ENCODE measurements at regions not wholly inside any gene's neighbourhood (a gene's known extent, or its start where the extent isn't known, plus 50 kb on each side); places are given as distances from the start of the nearest gene placed in this dataset.

DNA sequence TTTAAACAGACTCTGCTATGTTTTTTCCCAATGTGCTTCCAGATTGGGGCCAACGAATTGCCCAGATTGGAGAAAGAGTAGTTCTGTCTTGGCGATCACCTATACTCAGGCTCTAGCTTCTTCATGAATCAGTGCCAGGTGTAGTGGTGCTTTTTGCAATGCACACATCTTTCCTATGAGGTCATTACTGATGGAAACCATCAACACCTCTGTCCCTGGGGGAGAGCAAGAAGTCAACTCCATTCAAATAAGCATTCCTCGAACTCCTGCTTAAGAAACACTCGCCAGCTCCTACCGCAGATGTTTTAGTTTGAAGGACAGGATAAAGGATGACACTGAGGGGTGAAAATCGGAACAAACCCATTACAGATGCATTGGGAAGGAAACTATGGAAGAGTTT lies 156.5 kb upstream of the DKK2 start:
- H3K9me3 ChIP-seq (ENCODE audit: control insufficient read depth, insufficient read depth, low read depth, low read length), result no peaks in the 10 kb centered on the region
- DNase-seq (ENCODE audit: low read depth in 2 of 2), result no peak
- TF ChIP-seq EZH2 (IDR thresholded peaks at IDR 0.05; ENCODE audit: low read length, missing control alignments), result no peak
- TF ChIP-seq, protein P1, sequence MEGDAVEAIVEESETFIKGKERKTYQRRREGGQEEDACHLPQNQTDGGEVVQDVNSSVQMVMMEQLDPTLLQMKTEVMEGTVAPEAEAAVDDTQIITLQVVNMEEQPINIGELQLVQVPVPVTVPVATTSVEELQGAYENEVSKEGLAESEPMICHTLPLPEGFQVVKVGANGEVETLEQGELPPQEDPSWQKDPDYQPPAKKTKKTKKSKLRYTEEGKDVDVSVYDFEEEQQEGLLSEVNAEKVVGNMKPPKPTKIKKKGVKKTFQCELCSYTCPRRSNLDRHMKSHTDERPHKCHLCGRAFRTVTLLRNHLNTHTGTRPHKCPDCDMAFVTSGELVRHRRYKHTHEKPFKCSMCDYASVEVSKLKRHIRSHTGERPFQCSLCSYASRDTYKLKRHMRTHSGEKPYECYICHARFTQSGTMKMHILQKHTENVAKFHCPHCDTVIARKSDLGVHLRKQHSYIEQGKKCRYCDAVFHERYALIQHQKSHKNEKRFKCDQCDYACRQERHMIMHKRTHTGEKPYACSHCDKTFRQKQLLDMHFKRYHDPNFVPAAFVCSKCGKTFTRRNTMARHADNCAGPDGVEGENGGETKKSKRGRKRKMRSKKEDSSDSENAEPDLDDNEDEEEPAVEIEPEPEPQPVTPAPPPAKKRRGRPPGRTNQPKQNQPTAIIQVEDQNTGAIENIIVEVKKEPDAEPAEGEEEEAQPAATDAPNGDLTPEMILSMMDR (conservative IDR thresholded peaks at IDR 0.05 in 1 of 2, IDR thresholded peaks at IDR 0.05 in 1 of 2; ENCODE audit: low read depth in 1 of 2, low read length in 2 of 2), result no peak

DNA sequence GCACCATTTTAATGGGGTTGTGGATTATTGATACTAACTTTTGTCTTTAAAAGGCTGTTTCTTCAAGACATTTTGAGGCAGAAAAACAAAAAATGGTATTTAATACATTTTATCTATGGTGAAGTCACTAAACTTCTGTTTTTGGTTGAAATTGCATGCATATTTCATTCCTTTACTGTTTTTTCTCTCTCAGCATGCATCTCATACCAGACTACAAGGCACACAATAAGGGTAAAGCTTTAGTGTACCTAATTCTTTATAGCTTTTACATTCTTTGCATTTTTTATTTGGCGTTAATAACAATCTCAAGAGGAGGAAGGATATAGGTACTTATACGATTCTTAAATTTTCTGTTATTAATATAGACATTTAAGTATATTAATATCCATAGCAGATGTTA lies 151.0 kb upstream of the DKK2 start:
- DNase-seq (ENCODE audit: low read depth in 2 of 2), result no peak
- no peak overlapping the region for H3K4me3 ChIP-seq (replicated peaks in 1 of 4; ENCODE audit: control extremely low read depth in 1 of 4, insufficient read depth in 1 of 4, low read depth in 3 of 4, low read length in 4 of 4)
- H3K4me1 ChIP-seq (ENCODE audit: control insufficient read depth, extremely low read depth, insufficient read depth, low read length), result no peaks in the 10 kb centered on the region
- no peak overlapping the region for H3K9ac ChIP-seq (ENCODE audit: insufficient read depth, low read length)
- H2AFZ ChIP-seq (ENCODE audit: low read length), result no peak overlapping the region
- no peak overlapping the region for H3K4me2 ChIP-seq (ENCODE audit: extremely low read depth, insufficient read depth, low read length)
- no peaks in the 10 kb centered on the region for H3K36me3 ChIP-seq (ENCODE audit: control insufficient read depth, insufficient read depth, low read length)
- no peaks in the 10 kb centered on the region for H4K20me1 ChIP-seq (ENCODE audit: control insufficient read depth, extremely low read depth, insufficient read depth, low read length)
- TF ChIP-seq, protein P1 (conservative IDR thresholded peaks at IDR 0.05 in 1 of 2, IDR thresholded peaks at IDR 0.05 in 1 of 2; ENCODE audit: low read depth in 1 of 2, low read length in 2 of 2), result no peak
- TF ChIP-seq EZH2 (IDR thresholded peaks at IDR 0.05; ENCODE audit: low read length, missing control alignments), result no peak
- H3K9me3 ChIP-seq (ENCODE audit: control insufficient read depth, insufficient read depth, low read depth, low read length), result no peaks in the 10 kb centered on the region
- H3K79me2 ChIP-seq (ENCODE audit: control insufficient read depth, insufficient read depth, low read length), result no peaks in the 10 kb centered on the region
- H3K27me3 ChIP-seq (ENCODE audit: control insufficient read depth, insufficient read depth, low read length), result no peaks in the 10 kb centered on the region
- H3K27ac ChIP-seq (ENCODE audit: insufficient read depth, low read length), result no peak overlapping the region

More for the DNA sequence above, 156.5 kb upstream of the DKK2 start:
- Histone ChIP-seq H3K79me2 (ENCODE audit: control insufficient read depth, insufficient read depth, low read length) (no peaks in the 10 kb centered on the region), H4K20me1 (ENCODE audit: control insufficient read depth, extremely low read depth, insufficient read depth, low read length) (no peaks in the 10 kb centered on the region), H3K4me3 (replicated peaks in 1 of 4; ENCODE audit: control extremely low read depth in 1 of 4, insufficient read depth in 1 of 4, low read depth in 3 of 4, low read length in 4 of 4) (no peak overlapping the region), H3K27ac (ENCODE audit: insufficient read depth, low read length) (no peak overlapping the region), H3K36me3 (ENCODE audit: control insufficient read depth, insufficient read depth, low read length) (no peaks in the 10 kb centered on the region), H3K4me2 (ENCODE audit: extremely low read depth, insufficient read depth, low read length) (no peak overlapping the region), H3K27me3 (ENCODE audit: control insufficient read depth, insufficient read depth, low read length) (no peaks in the 10 kb centered on the region), H3K9ac (ENCODE audit: insufficient read depth, low read length) (no peak overlapping the region), H2AFZ (ENCODE audit: low read length) (no peak overlapping the region), H3K4me1 (ENCODE audit: control insufficient read depth, extremely low read depth, insufficient read depth, low read length) (no peaks in the 10 kb centered on the region)

DNA sequence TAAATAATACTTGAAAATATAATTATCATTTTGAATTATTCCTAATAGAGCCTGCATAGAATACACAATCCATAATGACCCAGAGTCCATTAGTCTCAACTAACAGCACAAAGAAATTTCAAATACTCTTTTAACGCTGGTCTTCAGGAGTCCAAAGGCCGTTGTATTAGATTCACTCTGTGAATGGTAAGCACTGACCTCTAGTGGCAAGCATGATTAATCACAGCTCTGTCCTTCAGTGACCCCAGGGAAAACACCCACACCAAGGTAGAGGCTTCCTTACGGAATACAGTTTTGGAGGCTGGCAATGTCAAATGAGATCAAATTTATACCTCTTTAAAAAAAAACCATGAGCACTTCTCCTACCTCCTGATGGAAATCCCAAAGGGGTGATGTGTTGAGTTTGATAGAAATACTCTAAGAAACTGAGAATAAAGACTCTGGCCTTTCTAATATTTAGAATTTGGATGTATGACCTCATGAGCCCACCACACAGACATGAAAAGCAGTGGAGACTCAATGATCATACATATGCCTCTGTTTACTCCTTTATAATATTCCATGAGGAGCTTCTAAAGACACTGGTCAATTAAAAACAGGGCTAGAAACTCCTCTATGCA lies 147.2 kb upstream of the DKK2 start:
- no peak overlapping the region for H2AFZ ChIP-seq (ENCODE audit: low read length)
- H3K79me2 ChIP-seq (ENCODE audit: control insufficient read depth, insufficient read depth, low read length), result no peaks in the 10 kb centered on the region
- no peaks in the 10 kb centered on the region for H3K9me3 ChIP-seq (ENCODE audit: control insufficient read depth, insufficient read depth, low read depth, low read length)
- H3K4me2 ChIP-seq (ENCODE audit: extremely low read depth, insufficient read depth, low read length), result no peak overlapping the region
- no peak overlapping the region for H3K27ac ChIP-seq (ENCODE audit: insufficient read depth, low read length)
- TF ChIP-seq, protein P1 (conservative IDR thresholded peaks at IDR 0.05 in 1 of 2, IDR thresholded peaks at IDR 0.05 in 1 of 2; ENCODE audit: low read depth in 1 of 2, low read length in 2 of 2), result peak; percentile 74 to 82
- TF ChIP-seq EZH2 (IDR thresholded peaks at IDR 0.05; ENCODE audit: low read length, missing control alignments), result no peak
- no peak overlapping the region for H3K4me3 ChIP-seq (replicated peaks in 1 of 4; ENCODE audit: control extremely low read depth in 1 of 4, insufficient read depth in 1 of 4, low read depth in 3 of 4, low read length in 4 of 4)
- H3K27me3 ChIP-seq (ENCODE audit: control insufficient read depth, insufficient read depth, low read length), result no peaks in the 10 kb centered on the region
- H3K36me3 ChIP-seq (ENCODE audit: control insufficient read depth, insufficient read depth, low read length), result no peaks in the 10 kb centered on the region
- no peaks in the 10 kb centered on the region for H3K4me1 ChIP-seq (ENCODE audit: control insufficient read depth, extremely low read depth, insufficient read depth, low read length)
- no peaks in the 10 kb centered on the region for H4K20me1 ChIP-seq (ENCODE audit: control insufficient read depth, extremely low read depth, insufficient read depth, low read length)
- no peak overlapping the region for H3K9ac ChIP-seq (ENCODE audit: insufficient read depth, low read length)
- peak; percentile 61 to 72 for DNase-seq (ENCODE audit: low read depth in 2 of 2)
